ENCODE measurements at regions not wholly inside any gene's neighbourhood (a gene's known extent, or its start where the extent isn't known, plus 50 kb on each side); places are given as distances from the start of the nearest gene placed in this dataset.

- no peak overlapping the region for H3K4me3 ChIP-seq (ENCODE audit: low read length, poor library complexity, severe bottlenecking)
Measured at GRCh38 chr11:64472593-64473455, 82.9 kb upstream of the SLC22A11 start.

GRCh38 chr11:64474680-64475079 lies 81.1 kb upstream of the SLC22A11 start:
- H3K9me2 ChIP-seq (replicated peaks; ENCODE audit: low read depth, low read length), result no peaks in the 10 kb centered on the region
- H3F3A ChIP-seq (ENCODE audit: low read depth), result no peaks in the 10 kb centered on the region
- TF ChIP-seq EZH2phosphoT487 (IDR thresholded peaks at IDR 0.05; ENCODE audit: borderline replicate concordance), result no peak
- no peak for TF ChIP-seq CTCF (conservative IDR thresholded peaks at IDR 0.05; ENCODE audit: low read length)
- H4K20me1 ChIP-seq (ENCODE audit: insufficient read depth, low read length, poor library complexity, severe bottlenecking), result no peaks in the 10 kb centered on the region
- no peak overlapping the region for H3K4me3 ChIP-seq (ENCODE audit: low read length, poor library complexity, severe bottlenecking)
- H3K36me3 ChIP-seq (ENCODE audit: insufficient read depth, low read length), result no peaks in the 10 kb centered on the region
- H3K9me3 ChIP-seq (ENCODE audit: insufficient read depth, low read depth, low read length), result no peaks in the 10 kb centered on the region
- no peak overlapping the region for H3K4me2 ChIP-seq (ENCODE audit: low read depth, low read length, poor library complexity, severe bottlenecking)
- H2AFZ ChIP-seq (ENCODE audit: low read length), result no peak overlapping the region
- no peaks in the 10 kb centered on the region for H3K27me3 ChIP-seq (ENCODE audit: insufficient read depth, low read length, poor library complexity, severe bottlenecking)
- no peaks in the 10 kb centered on the region for H3K4me1 ChIP-seq (ENCODE audit: insufficient read depth, low read length, poor library complexity, severe bottlenecking)
- H3K9ac ChIP-seq (ENCODE audit: low read depth, low read length, poor library complexity, severe bottlenecking), result no peak overlapping the region
- no peaks in the 10 kb centered on the region for H3K79me2 ChIP-seq (ENCODE audit: insufficient read depth, low read length)

More at GRCh38 chr11:64472593-64473455, 82.9 kb upstream of the SLC22A11 start:
- no peak overlapping the region for H3K9ac ChIP-seq (ENCODE audit: low read depth, low read length, poor library complexity, severe bottlenecking)
- no peaks in the 10 kb centered on the region for H3F3A ChIP-seq (ENCODE audit: low read depth)
- no peaks in the 10 kb centered on the region for H3K4me1 ChIP-seq (ENCODE audit: insufficient read depth, low read length, poor library complexity, severe bottlenecking)
- H2AFZ ChIP-seq (ENCODE audit: low read length), result no peak overlapping the region
- no peak overlapping the region for H3K4me2 ChIP-seq (ENCODE audit: low read depth, low read length, poor library complexity, severe bottlenecking)
- H3K9me3 ChIP-seq (ENCODE audit: insufficient read depth, low read depth, low read length), result no peaks in the 10 kb centered on the region
- H3K9me2 ChIP-seq (replicated peaks; ENCODE audit: low read depth, low read length), result no peaks in the 10 kb centered on the region
- H3K36me3 ChIP-seq (ENCODE audit: insufficient read depth, low read length), result no peaks in the 10 kb centered on the region
- no peaks in the 10 kb centered on the region for H3K27me3 ChIP-seq (ENCODE audit: insufficient read depth, low read length, poor library complexity, severe bottlenecking)
- H3K79me2 ChIP-seq (ENCODE audit: insufficient read depth, low read length), result no peaks in the 10 kb centered on the region
- TF ChIP-seq CTCF (conservative IDR thresholded peaks at IDR 0.05; ENCODE audit: low read length) (no peak), EZH2phosphoT487 (IDR thresholded peaks at IDR 0.05; ENCODE audit: borderline replicate concordance) (no peak)
- no peaks in the 10 kb centered on the region for H4K20me1 ChIP-seq (ENCODE audit: insufficient read depth, low read length, poor library complexity, severe bottlenecking)

GRCh38 chr11:64475145-64475544 lies 80.6 kb upstream of the SLC22A11 start:
- no peak overlapping the region for H3K4me3 ChIP-seq (ENCODE audit: low read length, poor library complexity, severe bottlenecking)
- H3K9ac ChIP-seq (ENCODE audit: low read depth, low read length, poor library complexity, severe bottlenecking), result no peak overlapping the region
- H3K27me3 ChIP-seq (ENCODE audit: insufficient read depth, low read length, poor library complexity, severe bottlenecking), result no peaks in the 10 kb centered on the region
- H3K79me2 ChIP-seq (ENCODE audit: insufficient read depth, low read length), result no peaks in the 10 kb centered on the region
- H3K4me2 ChIP-seq (ENCODE audit: low read depth, low read length, poor library complexity, severe bottlenecking), result no peak overlapping the region
- TF ChIP-seq EZH2phosphoT487 (IDR thresholded peaks at IDR 0.05; ENCODE audit: borderline replicate concordance) (no peak), CTCF (conservative IDR thresholded peaks at IDR 0.05; ENCODE audit: low read length) (no peak)
- no peaks in the 10 kb centered on the region for H4K20me1 ChIP-seq (ENCODE audit: insufficient read depth, low read length, poor library complexity, severe bottlenecking)
- no peaks in the 10 kb centered on the region for H3K36me3 ChIP-seq (ENCODE audit: insufficient read depth, low read length)
- no peak overlapping the region for H2AFZ ChIP-seq (ENCODE audit: low read length)
- H3K4me1 ChIP-seq (ENCODE audit: insufficient read depth, low read length, poor library complexity, severe bottlenecking), result no peaks in the 10 kb centered on the region
- no peaks in the 10 kb centered on the region for H3K9me3 ChIP-seq (ENCODE audit: insufficient read depth, low read depth, low read length)
- H3F3A ChIP-seq (ENCODE audit: low read depth), result no peaks in the 10 kb centered on the region
- no peaks in the 10 kb centered on the region for H3K9me2 ChIP-seq (replicated peaks; ENCODE audit: low read depth, low read length)
